NCI-H1417 (cell line): ENCODE measurements at regions not wholly inside any gene's neighbourhood (a gene's known extent, or its start where the extent isn't known, plus 50 kb on each side); places are given as distances from the start of the nearest gene placed in this dataset.
"Not testable (repeated sequence)": the region's sequence is repeated elsewhere in the genome, so short reads cannot be mapped to it uniquely, and the experiment has no call there.

ENCODE experiments used
- DNase-seq, 3 experiments: peaks; one replicate each; lab custom pipeline; 2025; lab: John Stamatoyannopoulos, UW

DNA sequence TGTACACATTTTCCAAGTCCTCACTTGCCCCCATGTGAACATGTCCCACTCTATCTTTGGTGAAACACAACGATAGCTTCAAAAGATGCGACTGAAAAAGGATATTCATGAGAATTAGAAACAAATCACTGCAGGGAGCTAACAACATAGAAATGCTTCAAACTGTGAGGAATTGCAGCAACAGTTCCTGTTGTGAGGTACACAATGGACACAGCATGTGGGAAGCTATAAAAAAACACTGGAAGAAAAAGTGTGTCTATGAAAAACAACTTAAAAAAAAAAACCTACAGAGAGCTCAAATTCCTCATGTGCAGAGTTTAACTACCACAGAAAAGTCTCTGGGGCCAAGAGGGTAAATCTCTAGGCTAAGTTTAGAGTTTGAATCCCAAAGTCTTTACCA, 51.6 kb upstream of the BLTP1 start:
- peak in 1 of 3 experiments; percentile 41 for DNase-seq

DNA sequence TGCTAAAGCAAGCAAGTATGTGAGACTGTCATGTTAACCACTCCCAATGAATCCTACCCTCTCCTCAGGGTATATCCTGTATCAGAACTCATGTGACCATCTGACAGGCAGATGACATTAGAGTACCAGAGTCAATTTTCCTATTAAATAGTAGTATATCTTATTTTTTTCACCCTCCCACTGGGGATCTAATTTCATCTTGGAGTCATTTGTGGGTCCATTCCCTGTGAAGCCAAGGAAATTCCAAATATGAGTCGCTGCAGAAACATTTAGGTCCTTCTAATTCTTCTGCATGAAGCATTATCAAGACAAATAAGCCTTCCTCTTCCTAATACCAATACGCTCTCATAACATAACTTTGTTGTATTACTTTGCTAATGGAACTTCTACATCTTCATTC, 52.2 kb upstream of the BLTP1 start:
- DNase-seq = no peak

DNA sequence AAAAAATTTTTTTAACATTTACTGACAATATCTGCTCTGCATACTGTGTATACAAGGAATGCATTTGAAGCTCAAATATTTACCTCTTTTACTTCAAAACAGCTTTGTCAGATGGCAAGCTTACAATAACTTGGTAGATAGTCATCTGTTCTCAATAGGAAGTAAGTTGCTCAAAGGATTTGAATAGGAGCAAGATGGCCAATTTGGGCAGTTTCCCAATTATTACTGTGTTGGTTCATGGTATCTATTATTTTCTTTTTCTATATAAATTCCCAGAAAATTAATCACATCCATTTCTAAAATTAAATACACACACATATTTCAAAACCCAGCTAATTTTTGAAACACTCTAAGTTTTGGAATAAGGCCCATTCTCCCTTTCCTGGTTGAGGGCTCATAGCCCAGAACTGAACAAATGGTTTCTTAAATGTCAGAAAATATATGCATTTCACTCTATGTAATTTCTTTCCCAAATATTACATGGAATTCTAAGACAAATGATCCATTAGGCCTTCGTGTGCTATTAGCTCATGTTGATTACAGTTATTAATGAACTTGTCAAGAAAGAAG, 60.2 kb upstream of the BLTP1 start:
- DNase-seq = no peak

DNA sequence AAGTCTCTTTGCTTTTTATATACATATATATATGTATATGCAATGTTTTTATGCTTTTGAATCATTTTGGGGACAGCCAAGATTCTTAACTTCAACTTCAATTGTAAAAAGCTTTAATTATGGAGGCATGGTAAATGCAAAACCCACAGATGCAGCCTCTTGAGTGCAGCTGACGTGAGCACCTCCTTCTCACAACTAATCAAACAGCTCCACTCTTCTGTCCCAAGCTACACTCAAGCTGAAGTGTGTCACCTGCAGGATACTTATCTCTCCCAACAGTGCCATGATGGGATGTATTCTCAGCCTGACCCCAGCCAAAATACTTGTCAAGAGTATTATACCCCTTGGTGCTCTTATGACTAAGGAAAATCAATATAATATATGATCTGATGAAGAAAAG, 60.7 kb upstream of the BLTP1 start:
- DNase-seq = no peak

GRCh38 chr4:122090989-122091388, 61.1 kb upstream of the BLTP1 start:
- no peak for DNase-seq

GRCh38 chr4:122086338-122087065, 65.6 kb upstream of the BLTP1 start:
- DNase-seq = peak in 2 of 3 experiments; percentile 33 to 72

GRCh38 chr4:122083989-122084388, 68.1 kb upstream of the BLTP1 start:
- no peak for DNase-seq

GRCh38 chr4:122083351-122083750, 68.8 kb upstream of the BLTP1 start:
- no peak for DNase-seq

DNA sequence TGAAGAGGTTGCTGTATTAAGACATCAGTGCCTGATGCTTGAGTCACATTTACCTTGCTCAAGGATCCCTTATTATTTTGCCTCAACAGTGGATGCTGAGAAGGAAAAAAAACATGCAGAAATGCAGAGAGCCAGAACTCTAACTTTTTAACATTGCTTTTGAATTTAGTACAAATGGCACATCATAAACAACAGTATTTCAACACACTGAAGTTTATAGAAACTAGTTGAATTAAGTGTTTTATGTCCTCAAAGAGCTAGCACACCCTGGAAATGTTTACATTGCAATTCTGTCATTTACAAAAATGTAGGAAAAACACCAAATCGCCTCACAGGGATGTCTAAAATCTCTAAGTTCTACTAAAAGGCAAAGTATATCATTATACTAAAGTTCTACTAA, 69.5 kb upstream of the BLTP1 start:
- DNase-seq = no peak

- DNase-seq = not testable (repeated sequence)
These were observed 74.5 kb upstream of the BLTP1 start for GRCh38 chr4:122077653-122078052.

DNA sequence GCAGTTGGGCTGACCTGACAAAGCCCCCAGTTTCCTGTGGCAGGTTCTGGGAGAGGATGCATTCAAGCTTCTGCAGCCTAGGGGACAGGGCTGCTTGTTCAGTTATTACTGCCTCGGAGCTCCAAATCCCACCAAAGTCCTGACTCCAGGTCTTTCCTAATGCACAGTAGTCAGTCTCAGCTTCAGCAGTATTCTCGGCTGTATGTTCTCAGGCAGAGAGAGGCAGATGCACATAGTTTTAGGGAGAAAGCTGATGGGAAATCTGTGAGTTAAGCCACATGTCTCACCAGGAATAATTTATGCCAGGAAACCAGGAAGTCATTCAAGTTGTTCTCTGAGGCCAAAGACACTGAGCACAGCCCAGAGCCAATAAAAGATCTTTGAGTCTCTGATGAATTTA, 75.3 kb upstream of the BLTP1 start:
- not testable (repeated sequence) for DNase-seq

DNA sequence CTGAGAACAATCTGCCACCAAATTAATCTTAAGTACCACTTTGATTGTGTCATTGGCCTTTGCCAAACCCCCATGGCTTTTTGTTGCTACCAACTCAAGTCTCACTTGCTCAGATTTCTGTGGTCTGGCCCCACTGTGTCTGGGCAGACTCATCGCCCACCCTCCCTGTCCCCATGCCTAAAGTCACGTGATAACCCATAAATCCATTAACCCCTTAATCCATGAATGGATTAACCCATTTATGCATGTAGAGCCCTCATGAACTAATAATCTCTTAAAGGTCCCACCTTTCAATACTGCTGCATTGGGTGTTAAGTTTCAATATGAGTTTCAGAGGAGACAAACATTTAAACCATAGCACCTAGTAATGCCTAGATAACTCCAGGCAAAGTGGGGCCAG, 78.5 kb upstream of the BLTP1 start:
- DNase-seq = peak in 1 of 3 experiments; percentile 46

- DNase-seq = no peak
These were observed 86.2 kb upstream of the BLTP1 start for GRCh38 chr4:122065915-122066314.

DNA sequence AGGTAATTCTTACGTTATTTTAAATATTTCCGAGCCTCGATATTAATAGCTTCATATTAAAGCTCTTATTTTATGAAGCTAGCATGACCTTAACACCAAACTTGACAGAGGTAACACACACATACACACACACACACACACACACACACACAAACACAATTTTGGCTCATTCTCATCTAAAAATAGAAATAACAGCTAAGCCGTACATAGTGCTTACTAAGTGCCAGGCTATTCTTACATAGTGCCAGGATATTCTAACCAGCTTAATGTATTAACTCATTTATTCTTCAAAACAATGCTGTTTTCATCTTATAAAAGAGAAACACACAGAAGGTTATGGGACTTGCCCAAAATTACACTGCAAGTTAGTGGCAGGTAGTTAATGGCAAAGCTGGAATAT, 87.0 kb upstream of the BLTP1 start:
- DNase-seq = no peak

- DNase-seq = peak in 1 of 3 experiments; percentile 24
These were observed 98.9 kb upstream of the BLTP1 start for GRCh38 chr4:122053186-122053585.

DNA sequence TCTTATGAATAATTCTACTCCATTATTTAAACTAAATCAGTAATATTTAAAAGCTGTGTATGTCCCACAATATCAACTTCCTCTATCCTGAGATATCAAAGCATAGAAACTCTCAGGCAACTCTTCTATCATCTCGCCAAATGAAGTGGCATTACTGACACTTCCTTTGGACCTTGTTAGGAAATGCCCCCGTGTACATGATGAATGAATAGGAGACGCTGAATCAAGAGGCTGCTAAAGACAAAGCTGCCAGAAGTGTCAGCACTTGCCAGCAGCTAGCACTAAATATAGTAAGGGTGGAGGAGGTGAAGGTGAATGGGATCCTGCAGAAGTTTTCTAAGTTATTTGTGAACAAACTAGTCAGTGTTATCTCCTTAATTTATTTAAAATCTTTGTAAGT, 99.5 kb upstream of the BLTP1 start:
- no peak for DNase-seq

DNA sequence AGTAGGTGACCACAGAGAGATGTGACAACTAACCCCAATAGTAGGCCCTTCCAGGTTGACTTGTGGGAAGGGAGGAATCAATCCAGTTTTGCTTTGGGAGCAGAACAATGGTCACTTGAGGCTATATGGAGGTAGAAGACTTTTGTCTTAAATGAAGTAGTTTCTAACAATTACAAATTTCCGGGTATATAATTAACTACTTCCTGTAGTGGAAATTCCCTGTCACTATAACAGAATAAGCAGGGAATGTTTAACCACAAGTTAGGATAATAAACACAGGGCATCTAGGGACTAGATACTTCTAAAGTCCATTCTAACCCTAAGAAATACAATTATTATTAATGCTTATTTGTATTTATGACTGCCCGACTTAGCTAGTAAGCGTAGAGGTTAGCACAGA, 99.0 kb upstream of the TRPC3 start:
- no peak for DNase-seq

- DNase-seq = no peak
These were observed 95.9 kb upstream of the TRPC3 start for GRCh38 chr4:122047456-122048425.

DNA sequence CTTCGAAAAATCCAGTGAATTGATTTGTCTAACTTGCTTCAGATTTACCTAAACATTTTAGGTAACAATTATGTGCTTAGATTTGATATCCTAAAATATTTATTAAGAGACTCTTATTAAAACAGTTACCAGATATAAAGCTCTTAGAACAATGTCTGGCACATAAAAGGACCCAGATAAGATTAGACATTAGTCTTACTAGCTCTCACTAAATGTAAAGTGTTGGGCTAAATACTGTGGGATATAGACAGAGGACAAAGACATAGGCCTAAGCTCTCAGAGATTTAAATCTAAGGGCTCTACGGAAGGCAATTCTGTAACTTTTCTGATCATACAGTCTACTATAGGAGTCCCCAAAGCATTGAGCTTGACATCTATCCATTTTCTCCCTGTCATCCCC, 94.4 kb upstream of the TRPC3 start:
- DNase-seq = no peak

DNA sequence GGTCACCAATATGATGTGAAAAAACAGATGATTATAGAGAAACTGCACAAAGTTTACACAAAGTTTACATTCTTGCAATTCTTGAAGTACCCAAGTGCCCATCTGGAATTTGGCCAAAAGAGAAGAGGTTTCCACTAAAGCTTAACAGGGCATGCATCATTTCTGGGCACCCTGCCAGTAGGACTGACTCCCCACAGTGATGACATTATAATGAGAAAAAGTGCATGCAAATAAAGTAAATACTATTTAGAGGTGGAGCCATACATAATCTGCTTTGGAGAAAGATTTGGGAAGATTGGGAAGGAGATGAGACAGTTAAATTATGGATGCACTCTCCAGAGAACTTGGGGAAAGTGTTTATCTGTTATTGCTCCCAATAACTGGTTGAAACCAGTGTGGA, 93.7 kb upstream of the TRPC3 start:
- DNase-seq = peak; percentile 29 to 93 (median 72)

- DNase-seq = no peak
These were observed 92.6 kb upstream of the TRPC3 start for GRCh38 chr4:122044501-122044900.

GRCh38 chr4:122041312-122041711, 89.5 kb upstream of the TRPC3 start:
- no peak for DNase-seq

GRCh38 chr4:122038896-122039295, 87.0 kb upstream of the TRPC3 start:
- DNase-seq = no peak
